NCI-H2227 (cell line): ENCODE measurements at regions not wholly inside any gene's neighbourhood (a gene's known extent, or its start where the extent isn't known, plus 50 kb on each side); places are given as distances from the start of the nearest gene placed in this dataset.
A peak's percentile ranks its signal among the peaks of the same experiment; 100 is the strongest.

Source experiments
- DNase-seq: peaks from one replicate; lab custom pipeline; 2025; ENCODE audit not compliant: unreplicated experiment; lab: John Stamatoyannopoulos, UW

GRCh38 chr5:96247097-96247701 is 185.8 kb downstream of the PCSK1 start:
- no peak for DNase-seq

DNA sequence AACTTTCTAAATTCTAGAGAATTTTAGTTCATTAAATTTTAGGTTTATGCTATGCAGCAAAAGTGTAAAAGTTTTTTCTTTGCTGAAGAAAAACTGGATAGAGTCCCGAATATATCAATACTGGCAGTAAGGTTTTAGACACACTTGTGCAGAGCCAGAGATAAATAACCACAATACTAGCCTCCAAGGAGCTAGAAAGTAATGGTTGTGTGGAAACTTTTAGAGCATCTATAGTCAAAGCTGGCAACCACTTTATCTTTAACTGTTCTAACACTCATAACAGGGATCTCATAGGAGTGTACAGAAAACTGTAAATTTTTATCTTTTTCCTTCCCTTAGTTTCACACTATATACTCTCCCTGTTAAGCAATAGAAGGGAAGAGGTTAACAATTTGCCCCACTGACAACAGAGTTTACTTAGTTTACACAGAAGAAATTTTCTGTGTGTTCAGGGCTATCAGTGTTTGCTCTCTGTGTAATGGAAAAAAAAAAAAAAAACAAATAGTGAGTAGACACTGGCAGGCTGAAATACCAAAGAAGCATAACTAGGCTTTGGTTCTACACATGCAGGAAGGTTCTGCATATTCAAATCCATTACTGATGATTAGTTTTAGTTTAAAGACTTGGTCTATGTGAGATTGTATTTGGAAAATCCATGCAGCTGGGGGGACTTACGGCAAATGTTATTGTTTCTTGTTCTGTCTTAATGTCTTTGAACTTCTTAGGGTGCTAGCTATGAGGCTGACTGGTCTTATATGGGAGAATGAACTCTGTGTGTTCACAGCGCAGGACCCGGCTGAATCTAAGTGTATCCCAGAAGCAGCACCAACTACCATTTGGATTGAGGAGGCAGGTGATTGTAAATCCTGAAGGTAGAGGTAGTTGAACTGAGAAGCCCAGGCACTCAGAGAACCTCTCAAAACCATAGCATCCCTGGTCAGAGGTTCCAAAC is 187.6 kb downstream of the PCSK1 start:
- no peak for DNase-seq

DNA sequence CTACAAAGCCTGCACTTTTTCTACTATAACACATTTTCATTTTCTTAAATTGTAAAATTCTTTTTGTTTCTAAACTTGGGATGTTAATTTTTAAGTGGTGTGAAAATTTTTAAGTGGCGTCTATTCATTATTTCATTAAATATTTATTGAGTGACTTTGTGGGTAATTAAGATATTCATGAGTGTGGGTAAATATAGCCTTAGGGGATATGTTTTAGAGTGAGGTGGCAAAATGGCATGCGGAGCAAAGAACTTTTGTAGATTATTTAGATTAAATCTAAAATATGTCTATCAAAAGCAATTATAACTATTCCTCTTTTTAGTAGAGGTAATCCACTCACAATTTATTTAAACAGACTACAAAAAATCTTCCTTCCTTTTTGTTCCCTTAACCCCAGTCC is 188.4 kb downstream of the PCSK1 start:
- no peak for DNase-seq

- no peak for DNase-seq
Measured at GRCh38 chr5:96243862-96244261, 189.2 kb downstream of the PCSK1 start.

DNA sequence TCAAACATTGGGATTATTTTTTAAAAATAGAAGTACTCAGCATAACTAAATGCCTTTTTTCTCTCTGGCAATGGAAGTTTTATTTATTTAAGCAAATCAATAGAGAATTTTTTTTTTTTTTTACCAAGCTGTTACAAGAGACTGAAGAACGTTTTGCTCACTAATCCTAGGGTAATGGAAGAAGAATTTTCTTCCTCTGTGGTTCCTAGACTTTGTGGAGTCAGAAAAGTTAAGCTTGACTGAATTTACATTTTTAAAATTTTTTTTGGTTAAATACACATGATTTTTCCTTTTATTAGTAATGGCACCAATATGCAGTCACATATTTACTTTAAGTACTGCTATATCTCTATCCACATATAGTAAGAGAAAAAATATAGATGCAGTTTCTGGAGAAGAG is 189.8 kb downstream of the PCSK1 start:
- no peak for DNase-seq

GRCh38 chr5:96242571-96242970 is 190.5 kb downstream of the PCSK1 start:
- no peak for DNase-seq

- no peak for DNase-seq
Measured at GRCh38 chr5:96236831-96237230, 196.2 kb downstream of the PCSK1 start.

DNA sequence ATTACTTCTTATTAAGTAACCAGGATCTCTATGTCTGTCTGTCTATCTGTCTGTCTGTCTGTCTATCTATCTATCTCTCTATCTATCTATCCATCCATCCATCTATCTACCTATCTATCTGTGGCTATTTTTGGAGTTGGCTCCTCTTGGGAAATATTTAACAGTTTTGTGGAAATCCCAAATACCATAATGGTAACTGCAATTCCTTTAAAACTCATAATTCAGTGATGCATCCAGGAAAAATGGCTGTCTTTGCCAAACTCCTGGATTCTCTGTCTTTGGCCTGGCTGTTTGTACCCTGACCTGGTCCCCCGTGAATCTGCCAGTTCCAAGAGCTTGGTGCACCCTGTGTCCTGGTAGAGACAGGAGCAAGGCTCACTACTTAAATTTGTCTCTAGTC is 197.0 kb downstream of the PCSK1 start:
- DNase-seq: no peak

- DNase-seq: no peak
Measured at GRCh38 chr5:96235008-96235910, 197.8 kb downstream of the PCSK1 start.

DNA sequence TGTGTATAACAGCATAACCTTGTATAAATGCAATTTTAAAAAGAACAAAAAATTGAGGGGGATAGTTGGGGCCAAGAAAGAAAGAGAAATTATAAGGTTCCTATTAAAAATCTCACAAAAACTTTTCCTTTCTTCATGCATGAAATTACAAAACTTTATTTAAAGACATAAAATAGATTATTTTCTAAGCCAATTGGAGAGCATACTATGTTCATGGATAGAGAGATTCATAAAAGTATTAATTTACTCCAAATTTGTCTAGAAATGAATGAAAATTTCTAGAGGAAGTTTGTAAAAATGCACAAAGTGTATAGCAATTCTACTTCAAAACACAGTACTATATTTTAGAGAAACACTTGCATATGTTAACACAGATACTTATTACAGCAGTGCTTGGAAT is 200.4 kb downstream of the PCSK1 start:
- DNase-seq: no peak

DNA sequence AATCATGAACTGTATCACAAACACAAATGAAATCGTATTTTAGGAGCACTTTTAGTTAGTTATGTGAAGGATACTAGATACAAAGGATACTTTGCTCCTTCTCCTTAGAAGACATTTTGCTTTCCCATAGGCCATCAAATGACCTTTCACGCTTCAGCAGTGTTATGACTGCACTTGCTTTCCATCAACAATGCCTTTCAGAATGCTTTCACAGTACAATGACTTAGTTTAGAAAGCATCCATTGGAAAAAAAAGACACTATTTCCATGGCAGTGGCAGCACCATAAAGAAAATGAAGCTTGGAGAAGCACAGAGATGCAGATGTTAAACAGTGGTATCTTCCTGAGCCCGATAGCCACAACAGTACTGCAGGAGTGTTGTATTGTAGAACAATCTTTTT is 203.9 kb downstream of the PCSK1 start:
- DNase-seq: no peak

DNA sequence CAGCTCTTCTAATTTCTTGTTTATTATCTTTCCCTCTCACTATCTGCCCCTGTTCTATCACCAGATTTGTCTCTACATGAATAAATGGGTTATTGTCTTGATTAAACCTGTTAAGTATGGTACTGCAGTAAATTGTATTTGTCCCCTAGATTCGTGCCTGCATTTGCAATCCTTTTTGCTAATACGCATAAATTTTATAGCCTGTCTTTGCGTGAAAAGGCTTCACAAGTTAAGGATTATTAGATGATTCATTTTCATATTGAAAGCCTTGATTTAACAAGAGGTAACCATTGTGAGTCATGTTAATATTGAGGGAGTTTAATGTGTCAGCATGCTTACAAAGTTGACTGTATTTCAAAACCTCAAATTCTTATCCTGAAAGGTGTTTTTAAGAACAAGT is 204.6 kb downstream of the PCSK1 start:
- no peak for DNase-seq

DNA sequence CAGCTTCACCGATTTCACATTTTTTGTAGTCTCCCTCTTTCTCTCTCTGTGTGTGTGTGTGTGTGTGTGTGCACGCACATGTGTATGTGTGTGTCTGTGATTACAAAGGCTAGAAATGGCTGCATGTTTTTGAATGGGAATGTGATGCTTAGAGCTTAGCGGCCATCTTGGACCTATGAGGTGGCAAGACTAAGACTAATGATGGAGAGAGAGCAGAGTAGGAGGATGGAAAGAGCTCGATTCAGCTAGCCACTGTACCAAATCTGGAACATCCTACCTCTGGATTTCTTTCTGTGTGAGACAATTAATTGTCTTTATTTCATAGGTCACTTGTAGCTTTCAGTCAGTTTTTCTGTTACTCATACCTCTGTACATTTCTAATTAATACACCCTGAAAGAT is 205.1 kb downstream of the PCSK1 start:
- no peak for DNase-seq

- peak; percentile 31 for DNase-seq
Measured at GRCh38 chr5:96226941-96227552, 206.0 kb downstream of the PCSK1 start.

GRCh38 chr5:96222129-96222528 is 210.9 kb downstream of the PCSK1 start:
- DNase-seq: no peak

DNA sequence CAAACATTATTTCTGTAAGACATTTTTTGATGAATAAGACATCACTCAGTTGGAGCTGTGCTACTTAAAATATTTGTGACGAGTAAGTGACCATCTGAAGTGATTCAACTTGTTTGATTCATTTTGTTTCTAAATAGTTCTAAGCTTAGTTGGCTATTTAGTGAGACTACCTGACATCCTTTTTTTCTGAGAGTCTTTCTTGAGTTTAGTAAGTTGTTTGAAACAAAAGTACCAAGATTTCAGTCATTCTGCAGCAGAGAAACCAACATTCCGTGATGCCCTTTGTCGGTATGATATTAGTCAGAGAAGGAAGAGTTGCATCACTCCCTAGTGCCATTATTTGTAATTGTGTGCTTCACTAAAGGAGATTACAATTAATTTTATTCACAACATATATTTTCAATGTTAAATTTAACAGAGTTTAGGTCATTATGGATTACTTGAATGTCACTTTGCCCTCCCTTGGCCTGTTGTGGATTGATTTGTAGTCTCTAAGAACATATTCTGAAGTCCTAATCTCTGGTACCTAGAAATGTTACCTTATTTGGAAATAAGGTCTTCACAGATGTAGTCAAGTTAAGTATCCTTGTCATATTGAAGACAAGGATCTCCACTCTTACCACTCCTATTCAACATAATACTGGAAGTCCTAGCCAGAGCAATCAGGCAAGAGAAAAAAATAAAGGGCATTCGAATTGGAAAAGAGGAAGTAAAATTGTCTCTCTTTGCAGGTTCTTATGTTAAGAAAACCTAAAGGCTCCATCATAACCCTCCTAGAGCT is 212.2 kb downstream of the PCSK1 start:
- DNase-seq: no peak

DNA sequence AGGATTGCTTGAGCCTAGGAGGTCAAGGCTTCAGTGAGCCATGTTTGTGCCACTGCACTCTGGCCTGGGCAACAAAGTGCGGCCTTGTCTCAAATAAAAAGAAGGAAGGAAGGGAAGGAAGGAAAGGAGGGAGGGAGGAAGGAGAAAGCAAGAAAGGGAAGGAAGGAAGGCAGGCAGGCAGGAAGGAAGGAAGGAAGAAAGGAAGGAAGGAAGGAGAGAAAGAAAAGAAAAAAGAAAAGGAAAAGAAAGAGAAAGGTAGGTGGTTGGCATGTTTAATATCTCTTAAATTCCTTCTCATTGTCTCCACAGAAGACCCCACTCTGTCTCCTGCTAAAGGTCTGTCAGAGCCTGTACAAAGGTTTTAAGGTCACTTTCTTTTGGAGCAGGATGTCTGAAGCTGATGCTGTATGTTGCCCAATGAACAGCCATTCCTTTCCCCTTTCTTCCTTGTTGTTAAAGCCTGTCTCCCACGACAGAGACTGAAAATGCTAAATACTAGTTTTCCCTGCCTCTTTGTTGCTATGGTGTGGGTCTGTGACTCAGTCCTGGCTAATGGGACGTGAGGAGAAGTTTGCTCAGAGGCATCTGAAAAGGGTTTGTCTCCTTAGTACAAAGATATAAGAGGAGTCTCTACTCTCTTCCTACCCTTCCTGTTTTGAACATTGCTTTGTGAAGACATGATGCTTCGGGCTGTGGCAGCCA is 213.3 kb downstream of the PCSK1 start:
- no peak for DNase-seq

DNA sequence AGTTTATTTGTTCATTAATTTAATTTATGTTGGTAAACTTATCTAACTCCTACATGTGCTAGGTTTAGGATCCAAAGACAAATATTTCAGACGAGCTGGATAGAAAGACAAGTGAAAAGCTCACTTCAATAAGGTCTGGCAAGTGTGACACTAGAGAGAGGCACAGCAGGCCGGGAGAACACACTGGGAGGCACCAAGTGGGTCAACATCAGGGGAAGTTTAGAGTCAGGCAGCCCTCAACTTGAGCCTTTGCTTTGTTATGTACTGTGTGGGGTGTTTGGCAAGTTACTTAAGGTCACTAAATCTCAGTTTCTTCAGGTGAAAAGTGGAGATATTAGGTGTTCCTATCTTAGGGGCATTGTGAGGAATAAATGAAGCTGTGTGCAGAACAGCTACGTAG is 214.4 kb downstream of the PCSK1 start:
- no peak for DNase-seq

GRCh38 chr5:96214442-96215197 is 218.4 kb downstream of the PCSK1 start:
- no peak for DNase-seq
